Esophagus squamous epithelium (tissue), 5 donors: ENCODE measurements at regions not wholly inside any gene's neighbourhood (a gene's known extent, or its start where the extent isn't known, plus 50 kb on each side); places are given as distances from the start of the nearest gene placed in this dataset.

Experiments
- DNase-seq: peaks from one replicate; lab custom pipeline; 2025; lab: John Stamatoyannopoulos, UW
- H3K27ac ChIP-seq, 4 donors: fragments of 200-600 bp; sonication (generic); one replicate each; pipeline ENCODE4 v1.5.1; 2016 to 2019; ENCODE audit warnings: mild to moderate bottlenecking in 1 of 4
- H3K27me3 ChIP-seq, 4 donors: fragments of 200-600 bp; sonication (generic); 1 replicate in 3 of 4; 2 replicates in 1 of 4; pipeline versions ENCODE4 v1.5.1 to v1.6.0; 2017 to 2021; ENCODE audit warnings: antibody characterized with exemption in 1 of 4
- H3K36me3 ChIP-seq, 3 donors: fragments of 200-600 bp; sonication (generic); one replicate each; pipeline ENCODE4 v1.5.1; 2016 to 2019
- H3K4me1 ChIP-seq, 3 donors: fragments of 200-600 bp; sonication (generic); one replicate each; pipeline ENCODE4 v1.5.1; 2017 to 2019
- H3K4me3 ChIP-seq, 4 donors: fragments of 200-600 bp; sonication (generic); 1 replicate in 3 of 4; 2 replicates in 1 of 4; pipeline ENCODE4 v1.5.1; 2016 to 2019; ENCODE audit warnings: mild to moderate bottlenecking in 2 of 4, moderate library complexity in 1 of 4
- H3K9me3 ChIP-seq, 3 donors: fragments of 200-600 bp; sonication (generic); one replicate each; pipeline ENCODE4 v1.5.1; 2016 to 2019
- POLR2A ChIP-seq, 4 donors: fragments of 450-650 bp; IDR thresholded peaks; one replicate each; pipeline ENCODE4 v1.6.1; 2017; ENCODE audit warnings: antibody characterized with exemption in 4 of 4, mild to moderate bottlenecking in 4 of 4, moderate library complexity in 3 of 4
- WGBS, 2 donors: methylation state at CpG; one replicate each; pipeline ENCODE4 v1.1.5; 2018; 5-methylcytosine and 5-hydroxymethylcytosine counted together
- intact Hi-C: fragments of 100-400 bp; cut with DNase I; formaldehyde crosslinking; loops from one replicate; pipeline ENCODE4 v1.15.0; 2022
- TF ChIP-seq, protein P1 (sequence below), 6 experiments: fragments of 450-650 bp in 4 of 6; fragments of 200-600 bp in 2 of 6; sonication (generic) in 2 of 6; IDR thresholded peaks; one replicate each; pipeline ENCODE4 v1.5.1; 2016 to 2019; ENCODE audit warnings: antibody characterized with exemption in 6 of 6, mild to moderate bottlenecking in 4 of 6, moderate library complexity in 4 of 6
- donor health status: DM: yes; HTN: yes; CAD: no.

DNA sequence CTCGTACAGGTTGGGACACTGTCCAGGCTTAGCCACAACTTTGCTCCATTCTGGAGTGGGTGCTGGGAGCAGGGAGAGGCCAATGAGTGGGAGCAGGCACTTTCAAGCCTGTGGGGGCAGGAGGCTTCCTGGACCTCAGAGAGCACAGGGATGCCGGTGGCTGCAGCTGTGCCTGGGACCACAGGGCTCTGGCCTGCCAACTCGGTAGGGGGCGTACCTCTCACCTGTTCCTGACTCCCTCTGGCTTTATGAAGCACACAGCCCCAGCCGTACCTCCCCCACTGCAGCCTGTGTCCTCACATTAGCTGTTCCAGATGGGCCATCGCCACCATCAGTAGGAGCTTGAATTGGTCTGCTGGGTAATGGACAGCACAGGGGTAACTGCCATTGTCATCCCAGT is 278.7 kb upstream of the KLHL1 start:
- Histone ChIP-seq H3K36me3 (no peaks in the 10 kb centered on the region), H3K4me1 (no peaks in the 10 kb centered on the region), H3K9me3 (peaks cover 0 to 11% (median 0%) of the 10 kb centered on the region in 3 donors), H3K4me3 (no peak overlapping the region), H3K27ac (no peak overlapping the region), H3K27me3 (no peaks in the 10 kb centered on the region)
- DNase-seq: no peak
- TF ChIP-seq, protein P1, sequence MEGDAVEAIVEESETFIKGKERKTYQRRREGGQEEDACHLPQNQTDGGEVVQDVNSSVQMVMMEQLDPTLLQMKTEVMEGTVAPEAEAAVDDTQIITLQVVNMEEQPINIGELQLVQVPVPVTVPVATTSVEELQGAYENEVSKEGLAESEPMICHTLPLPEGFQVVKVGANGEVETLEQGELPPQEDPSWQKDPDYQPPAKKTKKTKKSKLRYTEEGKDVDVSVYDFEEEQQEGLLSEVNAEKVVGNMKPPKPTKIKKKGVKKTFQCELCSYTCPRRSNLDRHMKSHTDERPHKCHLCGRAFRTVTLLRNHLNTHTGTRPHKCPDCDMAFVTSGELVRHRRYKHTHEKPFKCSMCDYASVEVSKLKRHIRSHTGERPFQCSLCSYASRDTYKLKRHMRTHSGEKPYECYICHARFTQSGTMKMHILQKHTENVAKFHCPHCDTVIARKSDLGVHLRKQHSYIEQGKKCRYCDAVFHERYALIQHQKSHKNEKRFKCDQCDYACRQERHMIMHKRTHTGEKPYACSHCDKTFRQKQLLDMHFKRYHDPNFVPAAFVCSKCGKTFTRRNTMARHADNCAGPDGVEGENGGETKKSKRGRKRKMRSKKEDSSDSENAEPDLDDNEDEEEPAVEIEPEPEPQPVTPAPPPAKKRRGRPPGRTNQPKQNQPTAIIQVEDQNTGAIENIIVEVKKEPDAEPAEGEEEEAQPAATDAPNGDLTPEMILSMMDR (IDR thresholded peaks at IDR 0.05): no peak
- no peak for TF ChIP-seq POLR2A (IDR thresholded peaks at IDR 0.05)
- WGBS, 2 donors: 100% methylated on average over 1 of the region's 6 CpGs
- intact Hi-C loops: no loop called here

GRCh38 chr13:70385852-70386251 is 277.6 kb upstream of the KLHL1 start:
- Histone ChIP-seq H3K4me3 (no peak overlapping the region), H3K9me3 (peaks cover 0 to 11% (median 0%) of the 10 kb centered on the region in 3 donors), H3K4me1 (no peaks in the 10 kb centered on the region), H3K27ac (no peak overlapping the region), H3K27me3 (no peaks in the 10 kb centered on the region), H3K36me3 (no peaks in the 10 kb centered on the region)
- no peak for TF ChIP-seq POLR2A (IDR thresholded peaks at IDR 0.05)
- TF ChIP-seq, protein P1 (IDR thresholded peaks at IDR 0.05): no peak
- 63 to 82% methylated on average over 3 to 4 of the region's 4 CpGs for WGBS, 2 donors
- DNase-seq: no peak
- intact Hi-C loops: no loop called here

DNA sequence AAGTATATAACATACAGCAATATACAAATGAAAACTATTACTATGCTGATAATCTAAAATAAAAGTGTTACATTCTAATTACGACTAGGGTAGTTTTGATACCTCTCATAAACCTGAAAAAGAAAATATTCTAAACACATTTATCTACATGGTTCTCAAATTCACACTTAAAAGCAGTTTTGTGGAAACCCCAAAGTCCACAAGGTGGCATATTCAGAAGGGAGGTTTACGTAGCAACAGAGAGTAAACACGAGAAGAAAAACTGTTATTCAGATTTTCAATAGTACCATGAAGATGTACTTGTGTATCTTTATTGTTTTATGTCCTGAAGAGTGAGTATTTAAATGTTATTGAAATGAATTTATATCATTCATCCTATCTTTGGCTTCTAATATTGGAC is 275.9 kb upstream of the KLHL1 start:
- TF ChIP-seq, protein P1 (IDR thresholded peaks at IDR 0.05): no peak
- TF ChIP-seq POLR2A (IDR thresholded peaks at IDR 0.05): no peak
- Histone ChIP-seq H3K4me3 (no peak overlapping the region), H3K27me3 (no peaks in the 10 kb centered on the region), H3K27ac (no peak overlapping the region), H3K9me3 (peaks cover 0 to 11% (median 0%) of the 10 kb centered on the region in 3 donors), H3K4me1 (no peaks in the 10 kb centered on the region), H3K36me3 (no peaks in the 10 kb centered on the region)
- WGBS, 2 donors: 75 to 83% methylated on average over 3 of the region's 3 CpGs
- no peak for DNase-seq
- intact Hi-C loops: no loop called here

DNA sequence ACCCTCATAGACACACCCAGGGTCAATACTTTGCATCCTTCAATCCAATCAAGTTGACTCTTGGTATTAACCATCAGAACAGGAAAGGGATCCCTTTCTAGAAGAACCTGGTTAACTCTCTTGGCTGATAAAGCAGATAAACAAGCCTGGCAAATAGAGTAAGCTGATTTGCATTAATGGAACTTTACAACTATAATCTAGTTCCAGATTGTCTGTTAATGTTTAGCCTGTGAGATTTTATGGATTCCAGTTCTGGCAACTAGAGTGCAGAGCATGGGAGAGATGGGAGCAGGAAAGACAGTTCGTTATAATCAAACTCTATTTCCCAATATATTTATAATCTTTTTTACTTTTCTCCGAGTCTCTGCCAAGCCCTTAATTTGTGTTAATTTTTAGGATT is 272.6 kb upstream of the KLHL1 start:
- no peak for TF ChIP-seq POLR2A (IDR thresholded peaks at IDR 0.05)

GRCh38 chr13:70375718-70376117 is 267.5 kb upstream of the KLHL1 start:
- intact Hi-C loops: no loop called here
- Histone ChIP-seq H3K4me3 (no peak overlapping the region), H3K27me3 (no peaks in the 10 kb centered on the region), H3K36me3 (no peaks in the 10 kb centered on the region), H3K27ac (no peak overlapping the region), H3K9me3 (no peaks in the 10 kb centered on the region), H3K4me1 (no peaks in the 10 kb centered on the region)
- WGBS, 2 donors: 39 to 77% methylated on average over 2 of the region's 2 CpGs
- TF ChIP-seq, protein P1 (IDR thresholded peaks at IDR 0.05): no peak
- no peak for TF ChIP-seq POLR2A (IDR thresholded peaks at IDR 0.05)
- DNase-seq: no peak

More for the DNA sequence above, 272.6 kb upstream of the KLHL1 start:
- no peaks in the 10 kb centered on the region for H3K36me3 ChIP-seq
- H3K27ac ChIP-seq: no peak overlapping the region
- H3K4me3 ChIP-seq: no peak overlapping the region
- DNase-seq: no peak
- H3K27me3 ChIP-seq: no peaks in the 10 kb centered on the region
- H3K4me1 ChIP-seq: no peaks in the 10 kb centered on the region
- H3K9me3 ChIP-seq: no peaks in the 10 kb centered on the region
- intact Hi-C loops: no loop called here
- 55 to 67% methylated on average over 2 of the region's 2 CpGs for WGBS, 2 donors

- H3K27ac ChIP-seq: no peak overlapping the region
- H3K27me3 ChIP-seq: no peaks in the 10 kb centered on the region
- intact Hi-C loops: no loop called here
- H3K4me1 ChIP-seq: no peaks in the 10 kb centered on the region
- no peaks in the 10 kb centered on the region for H3K36me3 ChIP-seq
- TF ChIP-seq, protein P1 (IDR thresholded peaks at IDR 0.05): no peak
- no peak for TF ChIP-seq POLR2A (IDR thresholded peaks at IDR 0.05)
- H3K4me3 ChIP-seq: no peak overlapping the region
- no peak for DNase-seq
- WGBS, 2 donors: 57 to 59% methylated on average over 6 of the region's 6 CpGs
- no peaks in the 10 kb centered on the region for H3K9me3 ChIP-seq
These were observed 262.7 kb upstream of the KLHL1 start for GRCh38 chr13:70370924-70371323.
